Thyroid gland (tissue), 4 donors: ENCODE measurements at regions not wholly inside any gene's neighbourhood (a gene's known extent, or its start where the extent isn't known, plus 50 kb on each side); places are given as distances from the start of the nearest gene placed in this dataset.

Experiments used
- DNase-seq, 2 donors: peaks; one replicate each; pipeline ENCODE4 v3.0.0-alpha.2; 2019
- H3K27ac ChIP-seq, 3 donors: fragments of 200-600 bp; sonication (generic); 1 replicate in 2 of 3; 2 replicates in 1 of 3; pipeline ENCODE4 v1.5.1; 2016 to 2019; ENCODE audit warnings: mild to moderate bottlenecking in 1 of 3, moderate library complexity in 1 of 3
- H3K27me3 ChIP-seq: fragments of 200-600 bp; sonication (generic); one replicate; pipeline ENCODE4 v1.5.1; 2019
- H3K36me3 ChIP-seq, 2 donors: fragments of 200-600 bp; sonication (generic); one replicate each; pipeline ENCODE4 v1.5.1; 2016 to 2019
- H3K4me1 ChIP-seq, 2 donors: fragments of 200-600 bp; sonication (generic); one replicate each; pipeline ENCODE4 v1.5.1; 2017 to 2019
- H3K4me3 ChIP-seq, 3 donors: fragments of 200-600 bp; sonication (generic); replicated peaks in 1 of 3; 1 replicate in 2 of 3; 2 replicates in 1 of 3; pipeline ENCODE4 v1.5.1; 2016; ENCODE audit warnings: mild to moderate bottlenecking in 1 of 3
- H3K9me3 ChIP-seq: fragments of 200-600 bp; sonication (generic); one replicate; pipeline ENCODE4 v1.5.1; 2017
- POLR2A ChIP-seq, 2 donors: fragments of 450-650 bp; IDR thresholded peaks; one replicate each; pipeline ENCODE4 v1.6.1; 2017; ENCODE audit warnings: antibody characterized with exemption in 2 of 2, mild to moderate bottlenecking in 2 of 2, moderate library complexity in 1 of 2
- WGBS, 2 donors: methylation state at CpG; one replicate each; pipeline ENCODE4 v1.1.5; 2017; 5-methylcytosine and 5-hydroxymethylcytosine counted together
- intact Hi-C: fragments of 100-400 bp; cut with DNase I; formaldehyde crosslinking; loops from one replicate; pipeline ENCODE4 v1.15.1; 2023
- TF ChIP-seq, protein P1 (sequence below), 6 experiments: fragments of 200-600 bp in 3 of 6; fragments of 450-650 bp in 3 of 6; sonication (generic) in 3 of 6; IDR thresholded peaks; one replicate each; pipeline ENCODE4 v1.5.1; 2016 to 2019; ENCODE audit warnings: antibody characterized with exemption in 6 of 6, mild to moderate bottlenecking in 2 of 6, inconsistent platforms in 1 of 6, moderate library complexity in 1 of 6

DNA sequence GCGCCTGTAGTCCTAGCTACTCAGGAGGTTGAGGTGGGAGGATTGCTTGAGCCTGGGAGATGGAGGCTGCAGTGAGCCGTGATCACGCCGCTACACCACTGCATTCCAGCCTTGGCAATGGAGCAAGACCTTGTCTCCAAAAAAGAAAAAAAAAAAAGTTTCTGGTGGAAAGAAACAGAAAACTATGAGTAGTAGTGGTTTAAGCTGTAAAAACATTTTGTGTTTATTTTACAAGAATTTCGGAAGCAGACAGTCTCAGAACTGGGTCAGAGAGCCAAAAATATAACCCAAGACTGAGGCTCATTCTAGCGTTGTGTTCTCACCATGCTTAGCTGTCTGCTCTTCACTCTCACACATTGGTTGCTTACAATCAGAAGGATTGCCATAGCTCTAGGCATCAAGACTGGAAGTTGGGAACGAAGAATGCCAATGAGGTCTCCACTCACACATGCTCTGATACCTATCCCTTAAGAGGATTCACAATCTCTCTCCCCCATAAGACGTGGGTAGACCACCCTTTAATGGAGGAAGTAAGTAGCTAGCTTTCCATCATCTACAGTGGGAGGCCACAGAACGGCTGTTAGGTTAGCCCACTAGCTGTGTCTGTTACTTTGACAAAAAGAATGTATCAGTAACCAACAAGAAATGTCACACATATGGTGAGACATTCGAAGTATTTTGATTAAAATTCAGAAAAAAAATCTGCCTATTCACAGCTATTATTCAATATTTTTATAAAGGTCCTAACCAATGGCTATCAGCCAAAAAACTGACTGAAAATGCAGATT, 117.6 kb upstream of the RASSF8 start:
- no peaks in the 10 kb centered on the region for H3K4me1 ChIP-seq
- WGBS, 2 donors = 77 to 86% methylated on average over 10 of the region's 10 CpGs
- intact Hi-C loops = no loop called here
- no peak overlapping the region for H3K4me3 ChIP-seq
- H3K9me3 ChIP-seq = no peaks in the 10 kb centered on the region
- H3K36me3 ChIP-seq = no peaks in the 10 kb centered on the region
- H3K27ac ChIP-seq = no peak overlapping the region
- no peak for DNase-seq
- TF ChIP-seq, protein P1, sequence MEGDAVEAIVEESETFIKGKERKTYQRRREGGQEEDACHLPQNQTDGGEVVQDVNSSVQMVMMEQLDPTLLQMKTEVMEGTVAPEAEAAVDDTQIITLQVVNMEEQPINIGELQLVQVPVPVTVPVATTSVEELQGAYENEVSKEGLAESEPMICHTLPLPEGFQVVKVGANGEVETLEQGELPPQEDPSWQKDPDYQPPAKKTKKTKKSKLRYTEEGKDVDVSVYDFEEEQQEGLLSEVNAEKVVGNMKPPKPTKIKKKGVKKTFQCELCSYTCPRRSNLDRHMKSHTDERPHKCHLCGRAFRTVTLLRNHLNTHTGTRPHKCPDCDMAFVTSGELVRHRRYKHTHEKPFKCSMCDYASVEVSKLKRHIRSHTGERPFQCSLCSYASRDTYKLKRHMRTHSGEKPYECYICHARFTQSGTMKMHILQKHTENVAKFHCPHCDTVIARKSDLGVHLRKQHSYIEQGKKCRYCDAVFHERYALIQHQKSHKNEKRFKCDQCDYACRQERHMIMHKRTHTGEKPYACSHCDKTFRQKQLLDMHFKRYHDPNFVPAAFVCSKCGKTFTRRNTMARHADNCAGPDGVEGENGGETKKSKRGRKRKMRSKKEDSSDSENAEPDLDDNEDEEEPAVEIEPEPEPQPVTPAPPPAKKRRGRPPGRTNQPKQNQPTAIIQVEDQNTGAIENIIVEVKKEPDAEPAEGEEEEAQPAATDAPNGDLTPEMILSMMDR (IDR thresholded peaks at IDR 0.05) = no peak
- H3K27me3 ChIP-seq = no peaks in the 10 kb centered on the region

DNA sequence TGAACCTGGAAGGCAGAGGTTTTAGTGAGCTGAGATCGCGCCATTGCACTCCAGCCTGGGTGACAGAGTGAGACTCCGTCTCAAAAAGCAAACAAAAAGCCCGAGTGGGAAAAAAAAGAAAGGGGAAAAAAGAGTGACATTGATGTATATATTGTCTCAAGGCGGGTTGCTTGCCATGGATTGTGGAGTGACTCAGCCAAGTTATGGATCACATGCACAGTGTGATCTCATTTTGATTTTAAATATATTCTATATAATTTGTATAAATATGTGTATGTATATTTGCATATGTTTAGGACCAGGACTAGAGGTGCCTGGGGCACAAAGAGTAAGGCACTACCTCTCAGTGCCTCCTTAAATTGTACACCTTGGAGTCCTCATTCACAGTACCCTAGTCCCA, 116.2 kb upstream of the RASSF8 start:
- WGBS, 2 donors = 80 to 86% methylated on average over 5 of the region's 5 CpGs
- Histone ChIP-seq H3K36me3 (no peaks in the 10 kb centered on the region), H3K4me3 (no peak overlapping the region), H3K4me1 (no peaks in the 10 kb centered on the region), H3K9me3 (no peaks in the 10 kb centered on the region), H3K27me3 (no peaks in the 10 kb centered on the region), H3K27ac (no peak overlapping the region)
- no peak for DNase-seq
- TF ChIP-seq POLR2A (IDR thresholded peaks at IDR 0.05) = no peak
- TF ChIP-seq, protein P1 (IDR thresholded peaks at IDR 0.05) = no peak
- intact Hi-C loops = no loop called here

DNA sequence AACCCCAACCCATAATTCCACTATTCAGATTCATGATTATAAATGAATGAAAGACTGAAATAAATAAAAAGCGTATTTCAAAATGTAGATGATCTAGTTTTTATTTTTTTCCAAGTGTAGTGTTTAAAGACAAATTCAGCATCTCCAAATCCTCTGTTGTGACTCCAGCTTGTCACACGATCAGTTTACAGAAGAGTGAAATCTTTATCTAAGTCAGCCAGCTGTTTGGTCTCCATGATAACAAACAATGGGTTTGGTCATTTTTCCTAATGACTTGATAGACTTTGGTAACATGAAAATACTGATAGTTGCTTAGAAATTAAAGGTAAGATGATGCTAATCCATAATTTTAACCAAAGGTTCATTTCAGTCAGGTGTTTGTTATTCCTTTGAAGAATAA, 114.5 kb upstream of the RASSF8 start:
- no peak overlapping the region for H3K4me3 ChIP-seq
- no peaks in the 10 kb centered on the region for H3K36me3 ChIP-seq
- intact Hi-C loops = no loop called here
- DNase-seq = no peak
- no peaks in the 10 kb centered on the region for H3K27me3 ChIP-seq
- no peaks in the 10 kb centered on the region for H3K4me1 ChIP-seq
- no peak overlapping the region for H3K27ac ChIP-seq
- TF ChIP-seq, protein P1 (IDR thresholded peaks at IDR 0.05) = no peak
- TF ChIP-seq POLR2A (IDR thresholded peaks at IDR 0.05) = no peak
- H3K9me3 ChIP-seq = no peaks in the 10 kb centered on the region
- 65 to 75% methylated on average over 2 of the region's 2 CpGs for WGBS, 2 donors

DNA sequence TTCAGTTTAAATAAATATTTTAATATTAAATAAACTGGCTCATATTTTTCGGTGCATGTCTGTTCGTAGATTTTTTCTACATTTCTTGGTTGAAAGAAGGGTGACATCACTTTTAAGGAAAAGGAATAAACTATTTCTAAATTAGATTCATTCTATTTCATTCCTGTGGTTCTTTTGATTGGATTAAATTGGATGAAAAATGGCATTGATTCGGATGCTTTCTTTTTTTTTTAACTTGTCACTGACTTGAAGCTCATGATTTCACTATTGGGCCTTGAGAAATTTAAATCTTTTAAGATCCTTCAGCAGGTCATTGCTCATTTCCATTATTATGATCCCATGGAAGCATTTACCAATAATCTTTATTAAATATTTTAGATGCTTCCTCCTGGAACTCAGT, 113.1 kb upstream of the RASSF8 start:
- WGBS, 2 donors = 89 to 93% methylated on average over 3 of the region's 3 CpGs
- TF ChIP-seq, protein P1 (IDR thresholded peaks at IDR 0.05) = no peak
- TF ChIP-seq POLR2A (IDR thresholded peaks at IDR 0.05) = no peak
- intact Hi-C loops = no loop called here
- H3K27me3 ChIP-seq = no peaks in the 10 kb centered on the region
- H3K4me1 ChIP-seq = no peaks in the 10 kb centered on the region
- H3K27ac ChIP-seq = no peak overlapping the region
- no peaks in the 10 kb centered on the region for H3K9me3 ChIP-seq
- DNase-seq = no peak
- H3K36me3 ChIP-seq = no peaks in the 10 kb centered on the region
- H3K4me3 ChIP-seq = no peak overlapping the region

DNA sequence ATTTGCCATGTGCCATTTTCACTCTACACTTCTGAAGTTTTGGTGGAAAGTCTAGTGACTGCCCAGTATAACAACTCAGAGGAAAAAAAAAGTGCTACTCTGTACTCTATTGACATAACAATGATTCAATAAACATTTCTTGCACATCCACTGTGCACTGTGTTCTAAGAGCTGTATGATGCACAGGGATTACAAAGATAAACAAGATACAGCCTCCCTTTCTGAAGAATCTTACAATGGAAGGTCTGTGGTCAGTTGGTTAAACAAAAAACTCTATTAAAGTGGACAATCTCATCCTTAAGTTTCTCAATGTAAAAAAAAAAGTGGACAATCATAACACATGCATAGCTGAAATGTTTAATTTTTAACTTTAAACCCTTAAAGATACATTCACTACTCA, 105.7 kb upstream of the RASSF8 start:
- no peaks in the 10 kb centered on the region for H3K36me3 ChIP-seq
- no peaks in the 10 kb centered on the region for H3K4me1 ChIP-seq
- no peaks in the 10 kb centered on the region for H3K9me3 ChIP-seq
- intact Hi-C loops = no loop called here
- no peak for DNase-seq
- no peaks in the 10 kb centered on the region for H3K27me3 ChIP-seq
- TF ChIP-seq POLR2A (IDR thresholded peaks at IDR 0.05) = no peak
- TF ChIP-seq, protein P1 (IDR thresholded peaks at IDR 0.05) = no peak
- H3K27ac ChIP-seq = no peak overlapping the region
- H3K4me3 ChIP-seq = no peak overlapping the region
